ENCODE measurements at regions not wholly inside any gene's neighbourhood (a gene's known extent, or its start where the extent isn't known, plus 50 kb on each side); places are given as distances from the start of the nearest gene placed in this dataset.

DNA sequence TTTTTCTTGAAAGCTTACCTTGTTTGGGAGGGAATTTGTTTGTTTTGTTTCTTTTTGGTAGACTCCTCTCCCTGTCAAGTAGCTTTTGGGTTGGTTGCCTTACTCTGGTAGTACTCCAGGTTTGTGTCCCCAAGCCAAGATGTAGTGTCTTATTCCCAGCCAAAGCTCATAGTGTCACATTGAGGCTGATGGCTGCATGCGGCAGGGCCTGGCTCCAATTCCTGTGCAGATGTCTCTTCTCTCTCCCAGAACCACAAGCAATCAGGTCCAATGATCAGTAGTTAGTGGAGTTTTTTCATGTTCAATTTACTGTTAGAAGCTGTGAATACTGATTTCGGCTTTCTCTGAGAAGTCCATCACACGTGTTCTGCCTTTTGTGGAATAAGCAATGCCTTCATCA, 221.1 kb upstream of the THBS1 start:
- no peak overlapping the region for H3K4me3 Mint-ChIP-seq (ENCODE audit: low read depth)
- H3K27ac Mint-ChIP-seq = no peak overlapping the region
- H3K9me3 Mint-ChIP-seq (ENCODE audit: low read depth) = no peaks in the 10 kb centered on the region
- H3K36me3 Mint-ChIP-seq (ENCODE audit: insufficient read depth) = no peaks in the 10 kb centered on the region
- no peak for DNase-seq (ENCODE audit: low spot score, unreplicated experiment)
- H3K4me1 Mint-ChIP-seq (ENCODE audit: low read depth) = peaks cover 29% of the 10 kb centered on the region
- no peaks in the 10 kb centered on the region for H3K27me3 Mint-ChIP-seq
- TF ChIP-seq, protein P1, sequence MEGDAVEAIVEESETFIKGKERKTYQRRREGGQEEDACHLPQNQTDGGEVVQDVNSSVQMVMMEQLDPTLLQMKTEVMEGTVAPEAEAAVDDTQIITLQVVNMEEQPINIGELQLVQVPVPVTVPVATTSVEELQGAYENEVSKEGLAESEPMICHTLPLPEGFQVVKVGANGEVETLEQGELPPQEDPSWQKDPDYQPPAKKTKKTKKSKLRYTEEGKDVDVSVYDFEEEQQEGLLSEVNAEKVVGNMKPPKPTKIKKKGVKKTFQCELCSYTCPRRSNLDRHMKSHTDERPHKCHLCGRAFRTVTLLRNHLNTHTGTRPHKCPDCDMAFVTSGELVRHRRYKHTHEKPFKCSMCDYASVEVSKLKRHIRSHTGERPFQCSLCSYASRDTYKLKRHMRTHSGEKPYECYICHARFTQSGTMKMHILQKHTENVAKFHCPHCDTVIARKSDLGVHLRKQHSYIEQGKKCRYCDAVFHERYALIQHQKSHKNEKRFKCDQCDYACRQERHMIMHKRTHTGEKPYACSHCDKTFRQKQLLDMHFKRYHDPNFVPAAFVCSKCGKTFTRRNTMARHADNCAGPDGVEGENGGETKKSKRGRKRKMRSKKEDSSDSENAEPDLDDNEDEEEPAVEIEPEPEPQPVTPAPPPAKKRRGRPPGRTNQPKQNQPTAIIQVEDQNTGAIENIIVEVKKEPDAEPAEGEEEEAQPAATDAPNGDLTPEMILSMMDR (IDR thresholded peaks at IDR 0.05; ENCODE audit: unreplicated experiment) = no peak

DNA sequence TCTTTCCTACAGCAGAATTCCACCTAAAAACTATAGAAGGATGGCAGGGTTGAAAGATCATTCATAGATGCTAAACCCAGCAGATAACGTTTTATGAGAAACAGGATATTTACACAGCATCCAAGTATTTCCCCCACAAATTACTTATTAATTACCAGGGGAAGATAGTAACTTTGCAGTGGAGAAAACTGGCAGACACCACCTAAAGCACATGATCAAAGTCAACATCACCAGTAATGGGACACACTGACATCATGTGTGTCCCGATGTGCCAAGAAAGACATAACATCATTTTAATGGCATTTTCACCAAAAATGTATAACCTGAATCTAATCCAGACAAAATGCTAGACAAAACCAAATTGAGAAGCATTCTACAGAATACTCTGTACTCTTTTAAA, 220.4 kb upstream of the THBS1 start:
- peaks cover 29% of the 10 kb centered on the region for H3K4me1 Mint-ChIP-seq (ENCODE audit: low read depth)
- no peaks in the 10 kb centered on the region for H3K9me3 Mint-ChIP-seq (ENCODE audit: low read depth)
- TF ChIP-seq, protein P1 (IDR thresholded peaks at IDR 0.05; ENCODE audit: unreplicated experiment) = no peak

DNA sequence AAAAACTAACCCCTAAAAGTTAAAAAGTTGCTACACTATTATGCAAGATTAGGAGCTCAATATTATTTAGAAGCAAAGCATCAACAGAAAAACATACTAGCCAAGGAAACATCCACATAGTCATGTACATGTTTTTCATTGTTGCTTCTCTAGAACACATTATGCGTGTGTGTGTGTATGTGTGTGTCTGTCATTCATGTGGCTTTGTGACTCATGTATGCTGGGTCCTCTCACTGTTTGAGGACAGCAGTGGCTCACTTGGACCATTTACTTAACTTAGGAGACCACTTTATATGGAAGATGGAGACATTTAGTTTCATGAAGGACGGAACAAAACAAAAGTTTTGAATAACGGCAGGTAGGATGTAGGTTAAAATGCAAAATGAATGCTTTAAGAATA, 219.4 kb upstream of the THBS1 start:
- H3K27me3 Mint-ChIP-seq = no peaks in the 10 kb centered on the region
- no peaks in the 10 kb centered on the region for H3K36me3 Mint-ChIP-seq (ENCODE audit: insufficient read depth)
- H3K4me3 Mint-ChIP-seq (ENCODE audit: low read depth) = no peak overlapping the region
- no peak for DNase-seq (ENCODE audit: low spot score, unreplicated experiment)
- no peak overlapping the region for H3K27ac Mint-ChIP-seq
- H3K9me3 Mint-ChIP-seq (ENCODE audit: low read depth) = no peaks in the 10 kb centered on the region
- H3K4me1 Mint-ChIP-seq (ENCODE audit: low read depth) = peaks cover 29% of the 10 kb centered on the region
- TF ChIP-seq, protein P1 (IDR thresholded peaks at IDR 0.05; ENCODE audit: unreplicated experiment) = no peak

More for the DNA sequence above, 220.4 kb upstream of the THBS1 start:
- no peaks in the 10 kb centered on the region for H3K36me3 Mint-ChIP-seq (ENCODE audit: insufficient read depth)
- no peak for DNase-seq (ENCODE audit: low spot score, unreplicated experiment)
- no peaks in the 10 kb centered on the region for H3K27me3 Mint-ChIP-seq
- no peak overlapping the region for H3K4me3 Mint-ChIP-seq (ENCODE audit: low read depth)
- H3K27ac Mint-ChIP-seq = no peak overlapping the region

- H3K4me1 Mint-ChIP-seq (ENCODE audit: low read depth) = peaks cover 24% of the 10 kb centered on the region
- no peak for DNase-seq (ENCODE audit: low spot score, unreplicated experiment)
- H3K27ac Mint-ChIP-seq = no peak overlapping the region
- TF ChIP-seq, protein P1 (IDR thresholded peaks at IDR 0.05; ENCODE audit: unreplicated experiment) = no peak
- H3K4me3 Mint-ChIP-seq (ENCODE audit: low read depth) = no peak overlapping the region
- H3K27me3 Mint-ChIP-seq = no peaks in the 10 kb centered on the region
- no peaks in the 10 kb centered on the region for H3K9me3 Mint-ChIP-seq (ENCODE audit: low read depth)
- H3K36me3 Mint-ChIP-seq (ENCODE audit: insufficient read depth) = no peaks in the 10 kb centered on the region
These were observed 217.9 kb upstream of the THBS1 start for GRCh38 chr15:39362821-39363561.

GRCh38 chr15:39363761-39364586, 216.9 kb upstream of the THBS1 start:
- peaks cover 17% of the 10 kb centered on the region for H3K4me1 Mint-ChIP-seq (ENCODE audit: low read depth)
- no peak overlapping the region for H3K27ac Mint-ChIP-seq
- no peaks in the 10 kb centered on the region for H3K36me3 Mint-ChIP-seq (ENCODE audit: insufficient read depth)
- no peak overlapping the region for H3K4me3 Mint-ChIP-seq (ENCODE audit: low read depth)
- peaks cover 5% of the 10 kb centered on the region for H3K9me3 Mint-ChIP-seq (ENCODE audit: low read depth)
- TF ChIP-seq, protein P1 (IDR thresholded peaks at IDR 0.05; ENCODE audit: unreplicated experiment) = no peak
- DNase-seq (ENCODE audit: low spot score, unreplicated experiment) = no peak
- no peaks in the 10 kb centered on the region for H3K27me3 Mint-ChIP-seq

Measured in progenitor cell of endocrine pancreas (in vitro differentiated cells).